ENCODE measurements at regions not wholly inside any gene's neighbourhood (a gene's known extent, or its start where the extent isn't known, plus 50 kb on each side); places are given as distances from the start of the nearest gene placed in this dataset.

DNA sequence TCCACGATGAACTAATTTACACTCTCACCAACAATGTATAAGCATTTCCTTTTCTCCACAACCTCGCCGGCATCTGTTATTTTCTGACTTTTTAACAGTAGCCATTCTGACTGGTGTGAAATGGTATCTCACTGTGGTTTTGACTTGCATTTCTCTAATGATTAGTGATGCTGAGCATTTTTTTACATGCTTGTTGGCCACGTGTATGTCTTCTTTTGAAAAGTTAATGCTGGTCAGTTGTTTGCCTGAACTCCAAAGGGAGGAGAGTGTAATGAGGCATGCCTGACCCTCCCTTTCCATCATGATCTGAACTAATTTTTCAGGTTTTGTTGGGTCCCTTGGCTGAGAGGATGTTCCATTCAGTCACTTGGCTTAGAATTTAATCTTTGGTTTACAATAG is 50.7 kb upstream of the SVIL start:
- DNase-seq (ENCODE audit: low read depth in 2 of 2) = no peak
- no peak overlapping the region for H3K4me3 ChIP-seq (replicated peaks in 1 of 2; ENCODE audit: low read depth in 2 of 2, low read length in 2 of 2)
- TF ChIP-seq, protein P1, sequence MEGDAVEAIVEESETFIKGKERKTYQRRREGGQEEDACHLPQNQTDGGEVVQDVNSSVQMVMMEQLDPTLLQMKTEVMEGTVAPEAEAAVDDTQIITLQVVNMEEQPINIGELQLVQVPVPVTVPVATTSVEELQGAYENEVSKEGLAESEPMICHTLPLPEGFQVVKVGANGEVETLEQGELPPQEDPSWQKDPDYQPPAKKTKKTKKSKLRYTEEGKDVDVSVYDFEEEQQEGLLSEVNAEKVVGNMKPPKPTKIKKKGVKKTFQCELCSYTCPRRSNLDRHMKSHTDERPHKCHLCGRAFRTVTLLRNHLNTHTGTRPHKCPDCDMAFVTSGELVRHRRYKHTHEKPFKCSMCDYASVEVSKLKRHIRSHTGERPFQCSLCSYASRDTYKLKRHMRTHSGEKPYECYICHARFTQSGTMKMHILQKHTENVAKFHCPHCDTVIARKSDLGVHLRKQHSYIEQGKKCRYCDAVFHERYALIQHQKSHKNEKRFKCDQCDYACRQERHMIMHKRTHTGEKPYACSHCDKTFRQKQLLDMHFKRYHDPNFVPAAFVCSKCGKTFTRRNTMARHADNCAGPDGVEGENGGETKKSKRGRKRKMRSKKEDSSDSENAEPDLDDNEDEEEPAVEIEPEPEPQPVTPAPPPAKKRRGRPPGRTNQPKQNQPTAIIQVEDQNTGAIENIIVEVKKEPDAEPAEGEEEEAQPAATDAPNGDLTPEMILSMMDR (IDR thresholded peaks at IDR 0.05; ENCODE audit: low read depth, low read length) = no peak

Data from cardiac fibroblast (primary cell).